Smooth muscle cell (in vitro differentiated cells): ENCODE measurements at regions not wholly inside any gene's neighbourhood (a gene's known extent, or its start where the extent isn't known, plus 50 kb on each side); places are given as distances from the start of the nearest gene placed in this dataset.

Experiments
- DNase-seq: peaks from one replicate; lab custom pipeline; 2025; ENCODE audit not compliant: unreplicated experiment; lab: John Stamatoyannopoulos, UW
- H2AFZ ChIP-seq: fragments of 200-600 bp; sonication (generic); 2 replicates; pipeline ENCODE4 v1.6.0; 2016; ENCODE audit warnings: antibody characterized with exemption, low read depth, mild to moderate bottlenecking
- H3F3A ChIP-seq: fragments of 200-600 bp; sonication (generic); 2 replicates; pipeline ENCODE4 v1.6.0; 2017; ENCODE audit warnings: antibody characterized with exemption, low read depth
- H3K27ac ChIP-seq: fragments of 200-600 bp; sonication (generic); 2 replicates; pipeline ENCODE4 v1.5.1; 2016; ENCODE audit warnings: low read depth, mild to moderate bottlenecking
- H3K27me3 ChIP-seq: fragments of 200-600 bp; sonication (generic); 2 replicates; pipeline ENCODE4 v1.6.1; 2016; ENCODE audit warnings: low read depth, mild to moderate bottlenecking
- H3K36me3 ChIP-seq: fragments of 200-600 bp; sonication (generic); 2 replicates; pipeline ENCODE4 v1.5.1; 2016; ENCODE audit warnings: low read depth
- H3K4me1 ChIP-seq: fragments of 200-600 bp; sonication (generic); 2 replicates; pipeline ENCODE4 v1.5.1; 2016; ENCODE audit warnings: low read depth
- H3K4me2 ChIP-seq: fragments of 200-600 bp; sonication (generic); 2 replicates; pipeline ENCODE4 v1.6.0; 2016; ENCODE audit warnings: mild to moderate bottlenecking
- H3K4me3 ChIP-seq: fragments of 200-600 bp; sonication (generic); 2 replicates; pipeline ENCODE4 v1.5.1; 2016; ENCODE audit warnings: mild to moderate bottlenecking
- H3K79me2 ChIP-seq: fragments of 200-600 bp; sonication (generic); 2 replicates; pipeline ENCODE4 v1.6.0; 2016; ENCODE audit warnings: low read depth, mild to moderate bottlenecking
- H3K9ac ChIP-seq: fragments of 200-600 bp; sonication (generic); 2 replicates; pipeline ENCODE4 v1.6.0; 2016; ENCODE audit warnings: low read depth
- H3K9me3 ChIP-seq: fragments of 200-600 bp; sonication (generic); replicated peaks from 2 replicates; pipeline ENCODE4 v1.5.1; 2016; ENCODE audit warnings: low read depth
- H4K20me1 ChIP-seq: fragments of 200-600 bp; sonication (generic); 2 replicates; pipeline ENCODE4 v1.6.0; 2016; ENCODE audit warnings: low read depth
- WGBS: methylation state at CpG from one replicate; pipeline ENCODE4 v1.1.7; 2016; ENCODE audit warnings: low lambda C conversion rate; 5-methylcytosine and 5-hydroxymethylcytosine counted together
- TF ChIP-seq, protein P1 (sequence below): fragments of 200-600 bp; sonication (generic); IDR thresholded peaks from 2 replicates; pipeline ENCODE4 v1.5.1; 2017; ENCODE audit warnings: borderline replicate concordance, mild to moderate bottlenecking, antibody characterized with exemption; ENCODE audit not compliant: insufficient read depth, poor library complexity, severe bottlenecking

GRCh38 chr16:86725401-86725800 is 147.1 kb downstream of the FOXL1 start:
- H3K27me3 ChIP-seq = peaks cover 7% of the 10 kb centered on the region
- H3K4me2 ChIP-seq = no peak overlapping the region
- WGBS = 92% methylated on average over 10 of the region's 10 CpGs

GRCh38 chr16:86726340-86726739 is 148.0 kb downstream of the FOXL1 start:
- H3K4me1 ChIP-seq = peaks cover 9% of the 10 kb centered on the region
- no peaks in the 10 kb centered on the region for H3K36me3 ChIP-seq
- no peaks in the 10 kb centered on the region for H3K9me3 ChIP-seq
- no peak for DNase-seq
- no peaks in the 10 kb centered on the region for H3F3A ChIP-seq
- no peak overlapping the region for H3K4me3 ChIP-seq
- no peak overlapping the region for H3K9ac ChIP-seq
- H3K27ac ChIP-seq = no peak overlapping the region
- WGBS = 84% methylated on average over 5 of the region's 5 CpGs
- H3K79me2 ChIP-seq = no peaks in the 10 kb centered on the region
- no peak overlapping the region for H2AFZ ChIP-seq
- H3K4me2 ChIP-seq = no peak overlapping the region
- H3K27me3 ChIP-seq = peaks cover under 1% of the 10 kb centered on the region
- no peaks in the 10 kb centered on the region for H4K20me1 ChIP-seq
- TF ChIP-seq, protein P1, sequence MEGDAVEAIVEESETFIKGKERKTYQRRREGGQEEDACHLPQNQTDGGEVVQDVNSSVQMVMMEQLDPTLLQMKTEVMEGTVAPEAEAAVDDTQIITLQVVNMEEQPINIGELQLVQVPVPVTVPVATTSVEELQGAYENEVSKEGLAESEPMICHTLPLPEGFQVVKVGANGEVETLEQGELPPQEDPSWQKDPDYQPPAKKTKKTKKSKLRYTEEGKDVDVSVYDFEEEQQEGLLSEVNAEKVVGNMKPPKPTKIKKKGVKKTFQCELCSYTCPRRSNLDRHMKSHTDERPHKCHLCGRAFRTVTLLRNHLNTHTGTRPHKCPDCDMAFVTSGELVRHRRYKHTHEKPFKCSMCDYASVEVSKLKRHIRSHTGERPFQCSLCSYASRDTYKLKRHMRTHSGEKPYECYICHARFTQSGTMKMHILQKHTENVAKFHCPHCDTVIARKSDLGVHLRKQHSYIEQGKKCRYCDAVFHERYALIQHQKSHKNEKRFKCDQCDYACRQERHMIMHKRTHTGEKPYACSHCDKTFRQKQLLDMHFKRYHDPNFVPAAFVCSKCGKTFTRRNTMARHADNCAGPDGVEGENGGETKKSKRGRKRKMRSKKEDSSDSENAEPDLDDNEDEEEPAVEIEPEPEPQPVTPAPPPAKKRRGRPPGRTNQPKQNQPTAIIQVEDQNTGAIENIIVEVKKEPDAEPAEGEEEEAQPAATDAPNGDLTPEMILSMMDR = no peak

More at GRCh38 chr16:86725401-86725800, 147.1 kb downstream of the FOXL1 start:
- TF ChIP-seq, protein P1 = no peak
- H3F3A ChIP-seq = no peaks in the 10 kb centered on the region
- no peak overlapping the region for H3K9ac ChIP-seq
- H3K36me3 ChIP-seq = no peaks in the 10 kb centered on the region
- H4K20me1 ChIP-seq = no peaks in the 10 kb centered on the region
- H3K27ac ChIP-seq = no peak overlapping the region
- H2AFZ ChIP-seq = no peak overlapping the region
- H3K9me3 ChIP-seq = no peaks in the 10 kb centered on the region
- H3K4me3 ChIP-seq = no peak overlapping the region
- no peaks in the 10 kb centered on the region for H3K79me2 ChIP-seq
- DNase-seq = no peak
- peaks cover 1% of the 10 kb centered on the region for H3K4me1 ChIP-seq

DNA sequence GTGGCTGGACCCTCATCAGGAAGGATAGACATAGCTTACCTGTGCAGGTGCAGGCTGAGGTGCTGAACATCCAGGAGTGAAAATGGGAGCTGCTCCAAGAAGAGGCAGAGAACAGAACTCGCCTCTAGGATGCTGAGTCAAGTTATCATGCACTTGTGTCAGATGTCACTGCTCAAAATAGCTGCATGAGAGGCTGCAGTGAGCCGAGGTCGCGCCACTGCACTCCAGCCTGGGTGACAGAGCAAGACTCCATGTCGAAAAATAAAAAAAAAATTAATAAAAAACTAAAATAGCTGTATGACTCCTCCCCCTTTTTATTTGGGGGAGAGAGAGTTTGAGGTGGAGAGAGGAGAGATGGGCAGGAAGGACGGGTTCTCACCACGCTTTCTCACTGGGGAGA is 148.8 kb downstream of the FOXL1 start:
- H3K4me3 ChIP-seq = no peak overlapping the region
- H3F3A ChIP-seq = no peaks in the 10 kb centered on the region
- no peak for DNase-seq
- no peak overlapping the region for H2AFZ ChIP-seq
- peaks cover 6% of the 10 kb centered on the region for H3K27me3 ChIP-seq
- H3K9me3 ChIP-seq = no peaks in the 10 kb centered on the region
- no peaks in the 10 kb centered on the region for H3K79me2 ChIP-seq
- no peak overlapping the region for H3K4me2 ChIP-seq
- WGBS = 94% methylated on average over 7 of the region's 7 CpGs
- no peaks in the 10 kb centered on the region for H3K36me3 ChIP-seq
- no peak overlapping the region for H3K9ac ChIP-seq
- no peak overlapping the region for H3K27ac ChIP-seq
- peaks cover 9% of the 10 kb centered on the region for H3K4me1 ChIP-seq
- TF ChIP-seq, protein P1 = no peak
- H4K20me1 ChIP-seq = no peaks in the 10 kb centered on the region

DNA sequence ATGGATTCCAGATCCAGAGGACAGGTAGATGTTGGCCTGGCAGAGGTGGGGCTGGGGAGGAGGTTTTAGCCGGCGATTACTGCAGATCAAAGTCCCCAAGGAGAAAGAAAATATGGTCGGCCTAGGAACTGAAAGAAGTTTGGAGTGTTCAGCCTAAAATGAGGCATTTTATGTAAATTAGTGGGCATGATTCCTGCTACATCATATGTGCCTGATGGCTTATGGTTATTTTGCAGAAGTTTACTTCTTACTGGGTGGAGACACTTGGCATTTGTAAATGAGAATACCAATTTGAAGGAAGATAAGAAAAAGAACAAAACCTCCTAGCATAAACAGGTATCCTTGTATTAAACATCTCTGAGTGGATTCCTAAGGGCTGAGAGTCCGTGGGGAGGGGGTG is 149.3 kb downstream of the FOXL1 start:
- no peaks in the 10 kb centered on the region for H3K79me2 ChIP-seq
- H3K27me3 ChIP-seq = peaks cover 6% of the 10 kb centered on the region
- DNase-seq = no peak
- H2AFZ ChIP-seq = no peak overlapping the region
- H3K9me3 ChIP-seq = no peaks in the 10 kb centered on the region
- 86% methylated on average over 4 of the region's 4 CpGs for WGBS
- TF ChIP-seq, protein P1 = no peak
- H3K4me1 ChIP-seq = peaks cover 12% of the 10 kb centered on the region
- H4K20me1 ChIP-seq = no peaks in the 10 kb centered on the region
- H3K27ac ChIP-seq = no peak overlapping the region
- H3K36me3 ChIP-seq = no peaks in the 10 kb centered on the region
- H3K4me3 ChIP-seq = no peak overlapping the region
- H3K9ac ChIP-seq = no peak overlapping the region
- no peaks in the 10 kb centered on the region for H3F3A ChIP-seq
- H3K4me2 ChIP-seq = no peak overlapping the region
